ENCODE measurements at regions not wholly inside any gene's neighbourhood (a gene's known extent, or its start where the extent isn't known, plus 50 kb on each side); places are given as distances from the start of the nearest gene placed in this dataset.

- Histone ChIP-seq H4K20me1 (ENCODE audit: insufficient read depth) (no peaks in the 10 kb centered on the region), H3K4me3 (ENCODE audit: low read depth in 2 of 2, low read length in 1 of 2) (no peak overlapping the region), H3K9ac (no peak overlapping the region), H3K4me1 (ENCODE audit: control insufficient read depth in 1 of 2, insufficient read depth in 2 of 2, low read depth in 1 of 2, low read length in 1 of 2) (no peaks in the 10 kb centered on the region), H3K4me2 (no peak overlapping the region), H2AFZ (ENCODE audit: low read depth) (no peak overlapping the region), H3K36me3 (replicated peaks in 1 of 2; ENCODE audit: control insufficient read depth in 1 of 2, insufficient read depth in 2 of 2, low read length in 1 of 2) (no peaks in the 10 kb centered on the region), H3K79me2 (ENCODE audit: insufficient read depth) (no peaks in the 10 kb centered on the region), H3F3A (replicated peaks; ENCODE audit: insufficient read depth) (no peaks in the 10 kb centered on the region), H3K27me3 (ENCODE audit: insufficient read depth) (no peaks in the 10 kb centered on the region), H3K9me3 (no peaks in the 10 kb centered on the region), H3K9me2 (no peaks in the 10 kb centered on the region), H3K27ac (ENCODE audit: low read depth in 2 of 2, low read length in 1 of 2) (no peak overlapping the region)
- WGBS (ENCODE audit: low lambda C conversion rate), result 64% methylated on average over 21 of the region's 21 CpGs
- ChIA-PET CTCF (interaction anchor here (2.9 kb wide), 1 partner anchor 271 kb away, joined by 11 read pairs; no protein-coding TSS in a partner anchor), POLR2A (no interaction called here)
- TF ChIP-seq RAD21 (IDR thresholded peaks at IDR 0.05; ENCODE audit: low read length) (no peak), NFIC (IDR thresholded peaks at IDR 0.05; ENCODE audit: borderline replicate concordance) (no peak), IRF3 (IDR thresholded peaks at IDR 0.05; ENCODE audit: low read depth, low read length) (no peak), PBX3 (IDR thresholded peaks at IDR 0.05) (no peak), RFX5 (IDR thresholded peaks at IDR 0.05; ENCODE audit: low read length) (no peak), SMC3 (IDR thresholded peaks at IDR 0.05; ENCODE audit: low read depth, low read length) (no peak), ZBTB33 (IDR thresholded peaks at IDR 0.05; ENCODE audit: borderline replicate concordance, low read depth) (no peak), CTCF (IDR thresholded peaks at IDR 0.05) (no peak), GATA2 (CRISPR knock-in tag; IDR thresholded peaks at IDR 0.05) (no peak), TAF1 (IDR thresholded peaks at IDR 0.05; ENCODE audit: borderline replicate concordance, low read depth, low read length) (no peak), REST (IDR thresholded peaks at IDR 0.05; ENCODE audit: low read depth, low read length) (no peak)
- no peak for DNase-seq
Observed at GRCh38 chr11:70808686-70809375, 410.5 kb downstream of the CTTN start.

Data from SK-N-SH (cell line).